NCI-H2227 (cell line): ENCODE measurements at regions not wholly inside any gene's neighbourhood (a gene's known extent, or its start where the extent isn't known, plus 50 kb on each side); places are given as distances from the start of the nearest gene placed in this dataset.
A peak's percentile ranks its signal among the peaks of the same experiment; 100 is the strongest.
"Not testable (repeated sequence)": the region's sequence is repeated elsewhere in the genome, so short reads cannot be mapped to it uniquely, and the experiment has no call there.

ENCODE experiments used
- DNase-seq: peaks from one replicate; lab custom pipeline; 2025; ENCODE audit not compliant: unreplicated experiment; lab: John Stamatoyannopoulos, UW

GRCh38 chr20:46785958-46786357, 76.5 kb downstream of the SLC2A10 start:
- DNase-seq, result no peak

GRCh38 chr20:46786566-46786965, 77.1 kb downstream of the SLC2A10 start:
- DNase-seq, result no peak

- peak; percentile 24 for DNase-seq
Observed at GRCh38 chr20:46787991-46788762, 78.7 kb downstream of the SLC2A10 start.

- DNase-seq, result not testable (repeated sequence)
Observed at GRCh38 chr20:46788763-46789091, 79.3 kb downstream of the SLC2A10 start.

GRCh38 chr20:46789339-46790028, 80.0 kb downstream of the SLC2A10 start:
- DNase-seq, result no peak

- no peak for DNase-seq
Observed at GRCh38 chr20:46791722-46792416, 82.4 kb downstream of the SLC2A10 start.

- no peak for DNase-seq
Observed at GRCh38 chr20:46797206-46797605, 87.8 kb downstream of the SLC2A10 start.

GRCh38 chr20:46798430-46798829, 89.0 kb downstream of the SLC2A10 start:
- DNase-seq, result no peak

GRCh38 chr20:46799781-46800408, 90.4 kb downstream of the SLC2A10 start:
- DNase-seq, result no peak

GRCh38 chr20:46800409-46800804, 91.0 kb downstream of the SLC2A10 start:
- no peak for DNase-seq

GRCh38 chr20:46801003-46801702, 91.7 kb downstream of the SLC2A10 start:
- no peak for DNase-seq

GRCh38 chr20:46802722-46803121, 91.9 kb upstream of the EYA2 start:
- DNase-seq, result peak; percentile 19

- DNase-seq, result no peak
Observed at GRCh38 chr20:46803123-46804020, 91.3 kb upstream of the EYA2 start.

GRCh38 chr20:46804126-46804525, 90.5 kb upstream of the EYA2 start:
- DNase-seq, result no peak

GRCh38 chr20:46805836-46806235, 88.8 kb upstream of the EYA2 start:
- DNase-seq, result no peak

- no peak for DNase-seq
Observed at GRCh38 chr20:46807998-46808397, 86.6 kb upstream of the EYA2 start.

- DNase-seq, result no peak
Observed at GRCh38 chr20:46808565-46808964, 86.1 kb upstream of the EYA2 start.

GRCh38 chr20:46809706-46810360, 84.8 kb upstream of the EYA2 start:
- no peak for DNase-seq

- peak; percentile 54 for DNase-seq
Observed at GRCh38 chr20:46810448-46811223, 84.0 kb upstream of the EYA2 start.
